Glutamatergic neuron (in vitro differentiated cells): ENCODE measurements at regions not wholly inside any gene's neighbourhood (a gene's known extent, or its start where the extent isn't known, plus 50 kb on each side); places are given as distances from the start of the nearest gene placed in this dataset.
A peak's percentile ranks its signal among the peaks of the same experiment; 100 is the strongest.

ENCODE experiments used
- DNase-seq: peaks from one replicate; pipeline ENCODE4 v3.0.0; 2022
- H3K27ac Mint-ChIP-seq: one replicate; pipeline ENCODE4 v1.8.0; 2020; ENCODE audit warnings: mild to moderate bottlenecking, mixed read lengths, inconsistent platforms; ENCODE audit not compliant: unreplicated experiment
- H3K27me3 Mint-ChIP-seq: one replicate; pipeline ENCODE4 v1.8.0; 2020; ENCODE audit warnings: mild to moderate bottlenecking, moderate library complexity, mixed read lengths, inconsistent platforms; ENCODE audit not compliant: unreplicated experiment
- H3K36me3 Mint-ChIP-seq: one replicate; pipeline ENCODE4 v1.8.0; 2020; ENCODE audit warnings: mild to moderate bottlenecking, mixed read lengths, inconsistent platforms; ENCODE audit not compliant: unreplicated experiment
- H3K4me1 Mint-ChIP-seq: one replicate; pipeline ENCODE4 v1.8.0; 2020; ENCODE audit warnings: mild to moderate bottlenecking, low read depth, mixed read lengths, inconsistent platforms; ENCODE audit not compliant: unreplicated experiment
- H3K4me3 Mint-ChIP-seq: one replicate; pipeline ENCODE4 v1.8.0; 2020; ENCODE audit warnings: mild to moderate bottlenecking, mixed read lengths, inconsistent platforms; ENCODE audit not compliant: unreplicated experiment
- H3K9me3 Mint-ChIP-seq: one replicate; pipeline ENCODE4 v1.8.0; 2020; ENCODE audit warnings: mild to moderate bottlenecking, moderate library complexity, mixed read lengths, inconsistent platforms; ENCODE audit not compliant: unreplicated experiment
- TF ChIP-seq, protein P1 (sequence below): fragments of 200-600 bp; sonication (generic); IDR thresholded peaks from one replicate; pipeline ENCODE4 v1.5.0; 2021; ENCODE audit not compliant: partially characterized antibody, unreplicated experiment

DNA sequence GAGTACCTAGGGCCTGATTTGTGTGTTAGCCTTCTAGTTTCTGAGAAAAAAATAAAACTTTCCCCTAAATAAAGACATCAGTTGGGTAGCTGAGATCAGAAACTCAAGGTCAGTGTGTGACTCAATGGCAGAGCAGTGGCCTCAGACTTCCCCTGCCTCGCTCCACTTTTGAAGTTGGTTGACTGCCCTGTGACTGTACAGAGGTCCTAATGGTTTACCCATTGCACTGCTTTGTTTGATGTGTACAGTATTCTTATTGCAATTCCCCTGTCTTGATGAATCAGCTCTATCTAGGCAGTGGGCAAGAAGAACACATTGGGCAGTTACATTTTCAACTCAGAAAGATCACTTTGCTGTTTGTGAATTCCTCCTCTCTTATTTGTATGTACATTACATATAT is 315.7 kb downstream of the KCNS3 start:
- no peak overlapping the region for H3K27ac Mint-ChIP-seq
- H3K4me1 Mint-ChIP-seq: no peaks in the 10 kb centered on the region
- no peaks in the 10 kb centered on the region for H3K9me3 Mint-ChIP-seq
- no peak overlapping the region for H3K4me3 Mint-ChIP-seq
- H3K27me3 Mint-ChIP-seq: peaks cover 1% of the 10 kb centered on the region
- no peaks in the 10 kb centered on the region for H3K36me3 Mint-ChIP-seq
- no peak for DNase-seq
- TF ChIP-seq, protein P1, sequence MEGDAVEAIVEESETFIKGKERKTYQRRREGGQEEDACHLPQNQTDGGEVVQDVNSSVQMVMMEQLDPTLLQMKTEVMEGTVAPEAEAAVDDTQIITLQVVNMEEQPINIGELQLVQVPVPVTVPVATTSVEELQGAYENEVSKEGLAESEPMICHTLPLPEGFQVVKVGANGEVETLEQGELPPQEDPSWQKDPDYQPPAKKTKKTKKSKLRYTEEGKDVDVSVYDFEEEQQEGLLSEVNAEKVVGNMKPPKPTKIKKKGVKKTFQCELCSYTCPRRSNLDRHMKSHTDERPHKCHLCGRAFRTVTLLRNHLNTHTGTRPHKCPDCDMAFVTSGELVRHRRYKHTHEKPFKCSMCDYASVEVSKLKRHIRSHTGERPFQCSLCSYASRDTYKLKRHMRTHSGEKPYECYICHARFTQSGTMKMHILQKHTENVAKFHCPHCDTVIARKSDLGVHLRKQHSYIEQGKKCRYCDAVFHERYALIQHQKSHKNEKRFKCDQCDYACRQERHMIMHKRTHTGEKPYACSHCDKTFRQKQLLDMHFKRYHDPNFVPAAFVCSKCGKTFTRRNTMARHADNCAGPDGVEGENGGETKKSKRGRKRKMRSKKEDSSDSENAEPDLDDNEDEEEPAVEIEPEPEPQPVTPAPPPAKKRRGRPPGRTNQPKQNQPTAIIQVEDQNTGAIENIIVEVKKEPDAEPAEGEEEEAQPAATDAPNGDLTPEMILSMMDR: no peak

DNA sequence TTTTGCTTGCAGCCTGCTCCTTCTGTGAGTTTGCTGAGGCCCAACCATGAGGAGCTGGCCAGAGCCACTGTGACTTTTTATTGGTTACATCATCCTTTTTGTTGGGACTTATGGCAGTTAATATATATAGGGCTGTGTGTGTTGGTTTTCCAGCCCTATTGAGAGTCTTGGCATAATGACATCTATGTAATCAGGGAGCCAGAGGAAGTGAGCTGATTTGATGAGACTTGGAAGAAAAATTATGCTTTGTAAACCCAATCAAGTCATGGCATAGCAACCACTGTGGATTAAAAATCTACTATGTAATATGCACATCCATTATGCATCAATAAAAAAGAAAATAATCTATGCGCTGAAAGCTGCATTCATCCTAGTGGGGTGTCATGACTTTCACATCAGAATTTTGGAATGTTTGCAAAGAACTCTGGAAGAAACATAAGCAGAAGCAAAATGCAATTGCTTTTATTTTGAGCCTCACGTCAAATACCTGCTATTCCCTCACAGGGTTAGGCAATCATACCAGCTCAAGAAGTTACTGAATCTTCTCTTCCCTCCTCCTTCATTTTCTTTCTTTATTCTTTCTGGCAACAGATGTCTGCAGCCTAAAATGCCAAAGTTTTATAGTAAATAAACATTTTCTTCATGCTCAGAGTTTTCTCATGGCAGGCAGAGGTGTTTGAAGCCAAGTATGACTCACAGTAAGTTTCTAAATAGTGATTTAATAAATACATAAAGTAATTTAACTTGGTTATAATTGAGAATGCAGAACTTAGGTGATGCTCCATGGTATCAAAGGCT is 308.5 kb downstream of the KCNS3 start:
- H3K4me1 Mint-ChIP-seq: no peaks in the 10 kb centered on the region
- no peak overlapping the region for H3K27ac Mint-ChIP-seq
- no peak for DNase-seq
- no peaks in the 10 kb centered on the region for H3K9me3 Mint-ChIP-seq
- TF ChIP-seq, protein P1: no peak
- no peaks in the 10 kb centered on the region for H3K36me3 Mint-ChIP-seq
- no peak overlapping the region for H3K4me3 Mint-ChIP-seq
- peaks cover 2% of the 10 kb centered on the region for H3K27me3 Mint-ChIP-seq

DNA sequence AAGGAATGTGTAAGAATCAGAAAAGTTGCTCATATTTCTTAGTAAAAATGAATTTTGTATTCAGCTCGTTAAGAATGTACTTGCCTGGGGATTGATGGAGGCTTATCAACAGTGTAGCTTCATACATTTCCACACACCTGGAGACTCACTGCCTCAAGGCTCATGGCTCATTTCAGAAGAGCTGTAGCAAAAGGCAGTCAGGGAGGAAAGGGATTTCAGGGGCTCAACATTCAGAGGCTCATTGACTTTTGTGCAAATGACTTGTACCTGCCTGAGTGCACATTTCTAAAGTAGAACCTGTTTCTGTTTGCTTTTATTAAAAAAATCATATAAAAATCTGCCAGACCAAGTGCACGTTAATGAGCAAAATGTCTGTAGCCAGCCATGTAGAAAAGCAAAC is 304.4 kb downstream of the KCNS3 start:
- DNase-seq: no peak
- peaks cover 4% of the 10 kb centered on the region for H3K27me3 Mint-ChIP-seq
- H3K9me3 Mint-ChIP-seq: peaks cover 2% of the 10 kb centered on the region
- H3K36me3 Mint-ChIP-seq: no peaks in the 10 kb centered on the region
- no peak overlapping the region for H3K4me3 Mint-ChIP-seq
- no peak overlapping the region for H3K27ac Mint-ChIP-seq
- TF ChIP-seq, protein P1: no peak
- H3K4me1 Mint-ChIP-seq: peaks cover 16% of the 10 kb centered on the region

DNA sequence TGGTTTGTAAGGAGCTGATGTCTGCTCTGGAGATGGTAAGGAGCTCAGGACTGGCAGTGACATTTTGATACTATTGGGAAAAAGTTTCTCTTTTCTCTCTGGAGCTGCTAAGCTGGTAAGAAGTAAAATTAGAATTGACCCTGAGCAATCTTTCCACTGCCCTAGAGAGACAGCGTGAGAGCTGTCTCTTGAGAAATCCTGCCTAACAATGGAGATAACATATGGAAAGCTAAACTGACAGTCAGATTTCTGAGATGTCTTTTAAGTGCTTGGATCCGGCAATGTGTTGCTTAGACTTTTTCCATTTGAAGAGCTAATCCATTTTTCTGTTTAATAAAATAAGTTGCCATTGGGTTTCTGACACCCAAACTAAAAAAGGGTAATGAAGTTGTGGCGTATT is 302.4 kb downstream of the KCNS3 start:
- Mint-ChIP-seq H3K4me3 (peak overlapping the region; percentile 7), H3K9me3 (peaks cover 2% of the 10 kb centered on the region), H3K27ac (peak overlapping the region; percentile 17), H3K4me1 (peaks cover 21% of the 10 kb centered on the region), H3K36me3 (no peaks in the 10 kb centered on the region), H3K27me3 (peaks cover 4% of the 10 kb centered on the region)
- DNase-seq: no peak
- TF ChIP-seq, protein P1: no peak

DNA sequence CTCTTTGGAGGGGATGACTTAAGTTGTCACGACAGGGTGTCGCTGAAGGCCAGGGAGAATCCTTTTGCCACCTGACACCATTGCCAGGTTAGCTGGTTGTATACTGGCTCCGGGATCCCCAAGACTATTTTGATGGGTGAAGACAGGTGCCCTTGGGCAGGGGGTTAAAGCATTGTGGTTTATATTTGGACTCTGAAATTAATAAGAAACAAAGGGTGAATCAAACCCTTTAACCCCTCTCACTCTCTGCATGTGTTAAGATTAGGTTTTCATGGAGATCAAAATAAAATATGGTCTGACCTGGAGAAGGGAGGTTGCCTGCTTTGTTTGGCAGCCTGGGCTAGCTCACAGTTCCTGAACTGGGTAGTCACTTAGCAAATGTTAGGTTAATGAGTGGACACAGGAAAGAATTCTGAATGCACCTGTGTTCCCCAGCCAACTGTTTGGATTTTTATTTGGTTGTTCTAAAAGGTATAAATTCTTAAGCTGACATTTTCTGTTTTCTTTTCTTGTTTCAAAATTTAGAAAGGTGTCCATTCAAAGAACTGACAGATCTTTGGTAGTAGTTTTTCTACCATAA is 301.7 kb downstream of the KCNS3 start:
- Mint-ChIP-seq H3K4me3 (no peak overlapping the region), H3K27ac (no peak overlapping the region), H3K4me1 (peaks cover 21% of the 10 kb centered on the region), H3K36me3 (no peaks in the 10 kb centered on the region), H3K9me3 (peaks cover 2% of the 10 kb centered on the region), H3K27me3 (peaks cover 4% of the 10 kb centered on the region)
- TF ChIP-seq, protein P1: no peak
- no peak for DNase-seq
